ENCODE measurements at regions not wholly inside any gene's neighbourhood (a gene's known extent, or its start where the extent isn't known, plus 50 kb on each side); places are given as distances from the start of the nearest gene placed in this dataset.

GRCh38 chr5:100165309-100165708 is 369.9 kb upstream of the FAM174A start:
- TF ChIP-seq CTCF (conservative IDR thresholded peaks at IDR 0.05; ENCODE audit: low read depth, low read length) = no peak
- no peak overlapping the region for H3K4me3 ChIP-seq (ENCODE audit: low read depth, low read length)
- DNase-seq (ENCODE audit: low read depth) = no peak

GRCh38 chr5:100161868-100162267 is 373.3 kb upstream of the FAM174A start:
- TF ChIP-seq CTCF (conservative IDR thresholded peaks at IDR 0.05; ENCODE audit: low read depth, low read length) = no peak
- no peak for DNase-seq (ENCODE audit: low read depth)
- H3K4me3 ChIP-seq (ENCODE audit: low read depth, low read length) = no peak overlapping the region

- TF ChIP-seq CTCF (conservative IDR thresholded peaks at IDR 0.05; ENCODE audit: low read depth, low read length) = no peak
- DNase-seq (ENCODE audit: low read depth) = no peak
- no peak overlapping the region for H3K4me3 ChIP-seq (ENCODE audit: low read depth, low read length)
Measured at GRCh38 chr5:100157066-100157465, 378.1 kb upstream of the FAM174A start.

- H3K4me3 ChIP-seq (ENCODE audit: low read depth, low read length) = no peak overlapping the region
- DNase-seq (ENCODE audit: low read depth) = no peak
Measured at GRCh38 chr5:100148239-100148638, 386.9 kb upstream of the FAM174A start.

GRCh38 chr5:100142607-100143006 is 392.6 kb upstream of the FAM174A start:
- no peak for DNase-seq (ENCODE audit: low read depth)
- no peak overlapping the region for H3K4me3 ChIP-seq (ENCODE audit: low read depth, low read length)
- no peak for TF ChIP-seq CTCF (conservative IDR thresholded peaks at IDR 0.05; ENCODE audit: low read depth, low read length)

More at GRCh38 chr5:100148239-100148638, 386.9 kb upstream of the FAM174A start:
- TF ChIP-seq CTCF (conservative IDR thresholded peaks at IDR 0.05; ENCODE audit: low read depth, low read length) = no peak

GRCh38 chr5:100131161-100131560 is 404.0 kb upstream of the FAM174A start:
- DNase-seq (ENCODE audit: low read depth) = peak; percentile 4
- TF ChIP-seq CTCF (conservative IDR thresholded peaks at IDR 0.05; ENCODE audit: low read depth, low read length) = no peak
- no peak overlapping the region for H3K4me3 ChIP-seq (ENCODE audit: low read depth, low read length)

- DNase-seq (ENCODE audit: low read depth) = no peak
- no peak overlapping the region for H3K4me3 ChIP-seq (ENCODE audit: low read depth, low read length)
- TF ChIP-seq CTCF (conservative IDR thresholded peaks at IDR 0.05; ENCODE audit: low read depth, low read length) = no peak
Measured at GRCh38 chr5:100130307-100130706, 404.9 kb upstream of the FAM174A start.
